KOPT-K1 (cell line): ENCODE measurements at regions not wholly inside any gene's neighbourhood (a gene's known extent, or its start where the extent isn't known, plus 50 kb on each side); places are given as distances from the start of the nearest gene placed in this dataset.
A peak's percentile ranks its signal among the peaks of the same experiment; 100 is the strongest.

Experiments used
- H3K27ac ChIP-seq: fragments of 200-600 bp; sonication (generic); 2 replicates; pipeline ENCODE4 v1.5.1; 2016; ENCODE audit warnings: antibody characterized with exemption, mild to moderate bottlenecking, low read depth, low read length; ENCODE audit not compliant: poor library complexity, severe bottlenecking
- H3K36me3 ChIP-seq: fragments of 200-600 bp; sonication (generic); 2 replicates; pipeline ENCODE4 v1.5.1; 2017; ENCODE audit warnings: antibody characterized with exemption, mild to moderate bottlenecking, low read length, moderate library complexity; ENCODE audit not compliant: insufficient read depth
- H3K9me3 ChIP-seq: fragments of 200-600 bp; sonication (generic); 2 replicates; pipeline ENCODE4 v1.5.1; 2017; ENCODE audit warnings: antibody characterized with exemption, low read length, mild to moderate bottlenecking; ENCODE audit not compliant: insufficient read depth, poor library complexity, severe bottlenecking

- Histone ChIP-seq H3K36me3 (no peaks in the 10 kb centered on the region), H3K9me3 (no peaks in the 10 kb centered on the region), H3K27ac (no peak overlapping the region)
Measured at GRCh38 chr2:41830600-41830999, 217.2 kb upstream of the PKDCC start.

GRCh38 chr2:41832218-41832617 is 215.6 kb upstream of the PKDCC start:
- H3K9me3 ChIP-seq: no peaks in the 10 kb centered on the region
- H3K36me3 ChIP-seq: no peaks in the 10 kb centered on the region
- H3K27ac ChIP-seq: no peak overlapping the region

GRCh38 chr2:41835401-41835800 is 212.4 kb upstream of the PKDCC start:
- Histone ChIP-seq H3K9me3 (no peaks in the 10 kb centered on the region), H3K36me3 (no peaks in the 10 kb centered on the region), H3K27ac (no peak overlapping the region)

- Histone ChIP-seq H3K9me3 (no peaks in the 10 kb centered on the region), H3K36me3 (no peaks in the 10 kb centered on the region)
Measured at GRCh38 chr2:41836948-41837347, 210.9 kb upstream of the PKDCC start.

GRCh38 chr2:41837610-41838009 is 210.2 kb upstream of the PKDCC start:
- Histone ChIP-seq H3K27ac (no peak overlapping the region), H3K36me3 (no peaks in the 10 kb centered on the region), H3K9me3 (no peaks in the 10 kb centered on the region)

More at GRCh38 chr2:41836948-41837347, 210.9 kb upstream of the PKDCC start:
- H3K27ac ChIP-seq: no peak overlapping the region

- Histone ChIP-seq H3K36me3 (no peaks in the 10 kb centered on the region), H3K9me3 (no peaks in the 10 kb centered on the region), H3K27ac (peak overlapping the region; percentile 32)
Measured at GRCh38 chr2:41840702-41841551, 206.9 kb upstream of the PKDCC start.

GRCh38 chr2:41846962-41847361 is 200.9 kb upstream of the PKDCC start:
- no peaks in the 10 kb centered on the region for H3K9me3 ChIP-seq
- H3K27ac ChIP-seq: no peak overlapping the region
- H3K36me3 ChIP-seq: no peaks in the 10 kb centered on the region

GRCh38 chr2:41847744-41848441 is 199.9 kb upstream of the PKDCC start:
- no peak overlapping the region for H3K27ac ChIP-seq
- no peaks in the 10 kb centered on the region for H3K9me3 ChIP-seq
- H3K36me3 ChIP-seq: no peaks in the 10 kb centered on the region

GRCh38 chr2:41851554-41851953 is 196.3 kb upstream of the PKDCC start:
- H3K27ac ChIP-seq: no peak overlapping the region
- no peaks in the 10 kb centered on the region for H3K9me3 ChIP-seq
- no peaks in the 10 kb centered on the region for H3K36me3 ChIP-seq

GRCh38 chr2:41853427-41854191 is 194.2 kb upstream of the PKDCC start:
- H3K36me3 ChIP-seq: no peaks in the 10 kb centered on the region
- H3K9me3 ChIP-seq: no peaks in the 10 kb centered on the region
- no peak overlapping the region for H3K27ac ChIP-seq

GRCh38 chr2:41854227-41854626 is 193.6 kb upstream of the PKDCC start:
- no peak overlapping the region for H3K27ac ChIP-seq
- no peaks in the 10 kb centered on the region for H3K9me3 ChIP-seq
- no peaks in the 10 kb centered on the region for H3K36me3 ChIP-seq

- Histone ChIP-seq H3K9me3 (no peaks in the 10 kb centered on the region), H3K27ac (no peak overlapping the region), H3K36me3 (no peaks in the 10 kb centered on the region)
Measured at GRCh38 chr2:41856946-41857345, 190.9 kb upstream of the PKDCC start.

GRCh38 chr2:41859615-41860514 is 188.0 kb upstream of the PKDCC start:
- H3K36me3 ChIP-seq: no peaks in the 10 kb centered on the region
- no peaks in the 10 kb centered on the region for H3K9me3 ChIP-seq
- no peak overlapping the region for H3K27ac ChIP-seq

- no peaks in the 10 kb centered on the region for H3K9me3 ChIP-seq
- H3K27ac ChIP-seq: no peak overlapping the region
- H3K36me3 ChIP-seq: no peaks in the 10 kb centered on the region
Measured at GRCh38 chr2:41863062-41863461, 184.8 kb upstream of the PKDCC start.
